HG03432 (cell line): ENCODE measurements at regions not wholly inside any gene's neighbourhood (a gene's known extent, or its start where the extent isn't known, plus 50 kb on each side); places are given as distances from the start of the nearest gene placed in this dataset.

ENCODE experiments used
- ATAC-seq: cut with Tn5 transposase; IDR thresholded peaks from one replicate; pipeline ENCODE4 v1.9.1; 2021; ENCODE audit warnings: mild to moderate bottlenecking, moderate library complexity; ENCODE audit not compliant: unreplicated experiment

DNA sequence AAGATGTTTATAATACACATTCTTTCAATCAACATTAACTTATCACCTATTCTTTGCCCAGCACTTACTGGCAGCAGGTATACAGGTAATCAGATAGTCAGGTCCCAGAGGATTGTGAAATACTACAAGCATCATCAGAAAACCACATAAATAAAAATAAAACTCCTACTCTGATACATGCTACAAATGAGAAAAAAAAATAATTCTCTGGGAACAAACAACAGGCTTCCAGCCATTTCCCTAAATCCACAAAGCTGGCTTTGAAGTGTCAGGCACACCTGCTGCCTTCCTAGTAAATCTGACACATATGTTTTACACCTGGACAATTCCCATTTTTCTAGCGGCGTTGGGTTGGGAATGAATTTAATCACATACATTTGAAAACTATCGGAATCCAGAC, 384.5 kb upstream of the CDH4 start:
- no peak for ATAC-seq

GRCh38 chr20:60868316-60868891, 383.7 kb upstream of the CDH4 start:
- ATAC-seq, result no peak

DNA sequence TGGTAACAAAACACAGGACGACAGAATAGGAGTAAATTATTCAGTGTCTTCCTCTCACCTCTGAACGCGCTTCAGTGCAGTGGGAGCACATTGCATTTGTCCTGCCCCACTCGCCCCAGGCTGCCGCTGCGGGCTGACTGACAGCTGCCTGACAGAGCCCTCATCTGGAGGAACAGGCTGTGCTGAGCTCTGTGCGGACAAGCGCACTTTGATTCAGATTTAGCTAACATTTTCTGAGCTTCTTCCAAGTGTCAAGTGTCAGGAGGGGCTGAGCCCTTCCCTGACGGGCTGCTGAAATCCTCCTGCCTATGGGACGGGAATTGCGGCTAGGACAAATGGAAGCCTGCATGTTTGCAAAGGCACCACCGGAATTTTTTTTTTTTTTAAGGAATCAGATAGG, 383.0 kb upstream of the CDH4 start:
- ATAC-seq, result no peak

DNA sequence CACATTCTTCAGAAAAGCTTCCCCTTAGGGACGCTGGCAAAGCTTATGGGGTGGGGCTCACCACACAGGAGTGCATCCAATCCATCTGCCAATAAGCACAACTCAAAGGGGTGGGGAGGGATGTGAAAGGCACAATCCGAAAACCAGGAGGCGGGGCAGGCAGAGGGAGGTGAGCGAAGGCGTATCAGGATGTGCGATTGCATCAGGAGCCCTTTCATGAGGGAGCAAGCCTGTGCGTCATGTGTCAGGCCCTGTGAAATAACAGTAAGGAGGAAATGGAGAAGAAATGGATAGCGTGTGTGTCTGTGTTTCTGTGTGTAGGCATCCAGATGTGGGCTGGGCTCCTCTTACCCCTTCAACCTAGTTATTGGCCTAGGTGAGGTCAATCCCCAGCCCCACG, 382.4 kb upstream of the CDH4 start:
- ATAC-seq, result no peak

DNA sequence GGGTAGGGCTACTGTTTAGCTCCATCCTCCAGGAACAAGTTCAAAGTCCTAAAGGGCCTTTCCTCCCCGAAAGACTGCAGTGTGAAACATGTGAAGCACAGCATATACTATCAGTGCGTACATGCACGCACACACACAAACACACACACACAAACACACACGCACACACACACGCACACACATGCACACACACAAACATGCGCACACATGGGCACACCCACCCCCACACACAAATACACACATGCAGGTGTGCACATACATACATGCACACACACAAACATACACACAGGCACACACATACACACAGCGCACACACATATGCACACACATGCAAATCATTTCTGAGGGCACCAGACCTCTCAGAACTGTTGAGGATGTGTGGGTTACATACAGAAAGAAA, 382.0 kb upstream of the CDH4 start:
- no peak for ATAC-seq

DNA sequence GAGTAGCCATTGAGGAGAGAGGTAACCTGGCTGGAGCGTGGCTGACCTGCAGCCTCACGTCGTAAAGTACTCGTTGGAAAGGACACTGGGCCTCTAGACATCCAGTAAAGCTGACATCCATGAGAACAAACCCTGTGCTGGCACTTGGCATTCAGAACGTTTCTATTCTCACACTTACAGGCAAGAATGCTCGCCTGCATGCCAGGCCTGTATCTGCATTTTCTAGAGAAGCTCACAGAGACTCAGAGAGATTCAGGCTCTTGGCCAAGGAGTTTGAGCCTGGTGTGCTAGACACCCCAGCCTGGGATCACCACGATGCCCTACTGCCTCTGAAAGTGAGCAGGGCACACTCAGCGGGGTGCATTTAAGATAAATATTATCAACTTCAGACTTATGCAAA, 379.8 kb upstream of the CDH4 start:
- ATAC-seq, result no peak

DNA sequence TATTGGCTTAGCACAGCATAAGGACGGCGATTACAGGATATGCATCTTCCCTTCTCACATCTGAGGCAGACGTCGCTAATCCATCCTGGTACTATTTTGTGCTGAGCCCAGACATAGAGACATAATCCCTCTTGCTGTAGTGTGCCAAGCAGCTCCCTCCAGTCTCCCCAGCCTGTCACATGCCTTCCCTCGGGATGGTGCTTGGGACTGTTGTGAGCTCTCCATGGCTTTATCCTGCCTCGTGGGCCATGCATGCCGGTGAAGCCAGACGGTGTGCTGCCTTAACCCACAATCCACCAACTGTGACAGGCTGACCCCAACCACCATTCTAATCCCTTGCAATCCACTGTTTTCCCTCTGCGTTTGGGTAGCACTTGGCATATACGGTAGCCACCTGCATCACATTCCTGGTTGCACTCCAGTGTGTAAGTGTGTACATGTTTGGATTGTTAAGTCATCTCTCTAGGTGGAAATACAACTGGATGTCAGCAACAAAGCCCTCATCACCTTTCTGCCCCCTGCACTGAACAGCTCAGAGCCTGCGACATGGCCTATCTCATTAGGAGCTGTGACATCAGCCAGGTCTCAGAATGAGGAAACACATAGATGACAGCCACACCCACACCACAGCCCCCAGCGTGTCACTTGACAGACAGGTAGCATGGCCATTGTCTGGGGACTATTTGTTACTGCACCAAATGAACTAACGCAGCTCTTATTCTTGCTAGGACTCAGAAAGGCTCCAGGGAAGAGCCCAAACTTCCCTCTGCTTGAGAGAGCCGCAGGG, 374.8 kb upstream of the CDH4 start:
- no peak for ATAC-seq

DNA sequence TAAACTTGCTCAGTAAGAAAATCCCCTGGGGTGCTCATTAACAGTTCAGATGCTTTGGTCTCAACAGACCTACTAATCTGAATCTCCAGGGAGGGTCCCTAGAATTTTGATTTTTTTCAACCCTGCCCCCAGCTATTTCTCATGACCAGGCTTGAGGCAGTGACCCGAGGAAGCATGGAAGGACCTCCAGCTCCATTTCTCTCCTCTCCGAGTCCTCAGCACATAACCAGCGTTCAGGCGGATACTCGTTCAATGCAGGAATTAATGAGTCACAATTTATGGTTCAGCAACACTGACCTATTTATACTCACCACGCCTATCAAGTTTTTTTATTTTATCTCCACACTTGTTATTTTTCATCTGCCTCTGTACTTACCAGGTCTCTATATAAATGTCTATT, 369.2 kb upstream of the CDH4 start:
- ATAC-seq, result no peak

DNA sequence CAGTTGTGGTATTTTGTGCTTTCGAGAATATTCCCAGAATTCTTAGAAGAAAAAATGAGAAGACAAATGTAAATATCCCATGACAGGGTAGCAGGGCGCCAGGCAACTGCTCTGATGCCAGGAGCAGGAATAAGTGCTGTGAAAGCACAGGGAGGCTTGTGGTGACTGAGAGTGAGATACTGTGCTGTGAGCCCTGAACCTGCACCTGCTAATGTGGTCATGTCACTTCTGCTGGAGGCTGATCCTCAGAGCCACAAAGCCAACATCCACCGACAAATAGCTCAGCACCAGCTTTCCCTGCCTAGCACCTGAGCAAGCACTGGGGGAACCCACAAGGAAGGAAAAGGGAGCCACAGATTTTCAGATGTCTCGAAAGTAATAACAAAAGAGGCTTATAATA, 368.6 kb upstream of the CDH4 start:
- no peak for ATAC-seq

GRCh38 chr20:60884277-60884676, 367.8 kb upstream of the CDH4 start:
- no peak for ATAC-seq

DNA sequence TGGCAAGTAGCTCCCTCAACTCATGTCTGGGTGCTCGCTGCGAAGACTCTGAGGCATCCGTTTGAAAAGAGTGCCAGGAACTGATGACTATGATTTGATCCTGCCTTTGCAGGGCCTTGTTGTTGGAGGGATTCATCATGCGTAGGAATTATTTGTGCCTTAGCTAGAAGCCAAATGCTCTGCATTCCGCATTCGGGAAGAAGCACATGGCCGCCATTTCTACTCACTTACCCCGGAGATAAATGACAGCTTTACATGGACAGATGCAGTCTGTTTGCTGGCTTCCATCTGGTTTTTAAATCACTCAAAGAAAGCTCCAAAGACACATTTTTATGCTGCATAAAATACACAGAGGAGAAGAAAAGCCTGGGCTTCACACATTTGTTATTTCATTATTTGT, 363.3 kb upstream of the CDH4 start:
- no peak for ATAC-seq

GRCh38 chr20:60892095-60892813, 359.8 kb upstream of the CDH4 start:
- ATAC-seq, result no peak

DNA sequence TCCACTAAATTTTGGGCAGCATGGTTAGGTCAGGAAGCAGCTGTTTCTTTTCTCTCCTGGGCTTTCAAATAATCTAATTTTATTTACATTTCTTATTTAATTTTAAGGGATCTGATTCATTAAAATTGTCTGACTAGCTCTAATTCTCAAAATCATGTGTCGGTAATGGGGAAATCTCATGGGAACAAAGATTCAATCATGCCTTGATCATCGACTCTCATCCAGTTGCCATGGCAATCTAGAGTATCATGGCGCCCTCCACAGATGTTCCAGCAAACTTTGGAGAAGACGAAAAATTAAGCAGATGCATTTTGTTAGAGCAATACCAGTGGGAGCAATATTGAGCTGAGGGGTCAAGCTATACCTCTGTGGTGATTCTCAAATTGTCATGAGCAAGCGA, 358.0 kb upstream of the CDH4 start:
- no peak for ATAC-seq

GRCh38 chr20:60895363-60896079, 356.5 kb upstream of the CDH4 start:
- ATAC-seq, result no peak

DNA sequence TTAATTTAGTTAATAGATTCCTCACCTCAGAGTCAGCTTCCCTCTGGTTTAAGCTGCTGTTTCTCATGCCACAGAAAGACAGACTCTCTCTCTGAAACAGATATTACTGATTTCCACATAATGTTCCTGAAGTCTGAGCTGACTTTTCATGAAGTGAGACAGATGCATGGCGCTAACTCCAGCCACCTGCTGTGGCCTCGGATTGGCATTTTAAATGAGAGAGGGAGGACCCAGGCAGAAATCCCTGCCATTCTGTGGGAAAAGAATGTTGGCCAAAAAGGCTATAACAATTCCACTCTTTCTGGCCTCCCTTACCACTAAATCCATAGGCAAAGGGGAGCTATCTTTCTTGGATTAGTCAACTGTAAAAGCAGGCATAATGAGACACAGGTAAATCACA, 354.1 kb upstream of the CDH4 start:
- no peak for ATAC-seq

GRCh38 chr20:60899320-60899719, 352.7 kb upstream of the CDH4 start:
- ATAC-seq, result no peak

- no peak for ATAC-seq
Measured at GRCh38 chr20:60900618-60901017, 351.4 kb upstream of the CDH4 start.

DNA sequence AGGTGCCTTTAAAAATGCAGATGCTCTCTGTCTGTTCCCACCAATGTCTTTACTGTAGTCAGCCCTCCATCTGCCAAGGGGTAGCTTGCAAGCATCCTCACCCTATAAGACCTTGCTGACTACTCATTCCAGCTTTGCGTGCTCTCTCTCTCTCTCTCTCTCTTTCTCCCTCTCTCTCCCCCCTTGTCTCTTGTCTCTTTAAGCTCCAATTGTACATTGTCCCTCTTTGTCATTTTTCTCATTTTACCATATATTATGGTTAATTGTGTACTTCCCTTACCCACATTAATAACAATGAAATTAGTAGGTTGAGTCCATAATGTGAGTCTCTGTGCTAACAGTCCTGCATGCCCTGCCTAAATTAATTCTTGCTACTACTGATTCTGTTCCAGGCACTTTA, 350.2 kb upstream of the CDH4 start:
- no peak for ATAC-seq

GRCh38 chr20:60903325-60903971, 348.6 kb upstream of the CDH4 start:
- ATAC-seq, result no peak

DNA sequence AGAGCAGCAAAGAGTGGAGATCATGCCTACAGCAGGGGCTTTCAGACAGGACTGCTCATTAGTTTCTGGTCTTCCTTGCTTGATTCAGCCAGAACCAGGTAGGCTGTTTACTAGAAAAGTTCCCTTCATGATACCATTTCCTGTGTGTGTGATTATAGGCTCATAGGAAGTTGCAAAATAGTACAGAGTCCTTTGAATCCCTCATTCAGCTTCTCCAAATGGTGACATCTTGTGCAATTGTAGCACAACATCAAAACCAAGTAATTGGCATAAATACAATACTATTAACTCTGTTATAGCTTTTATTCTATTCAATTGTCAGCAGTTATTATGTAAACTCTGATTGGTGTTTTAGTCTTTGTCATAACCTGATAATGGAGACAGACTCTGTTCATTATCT, 347.3 kb upstream of the CDH4 start:
- ATAC-seq, result no peak

GRCh38 chr20:60905919-60906318, 346.1 kb upstream of the CDH4 start:
- ATAC-seq, result no peak
